ENCODE measurements at regions not wholly inside any gene's neighbourhood (a gene's known extent, or its start where the extent isn't known, plus 50 kb on each side); places are given as distances from the start of the nearest gene placed in this dataset.
"Not testable (repeated sequence)": the region's sequence is repeated elsewhere in the genome, so short reads cannot be mapped to it uniquely, and the experiment has no call there.

DNA sequence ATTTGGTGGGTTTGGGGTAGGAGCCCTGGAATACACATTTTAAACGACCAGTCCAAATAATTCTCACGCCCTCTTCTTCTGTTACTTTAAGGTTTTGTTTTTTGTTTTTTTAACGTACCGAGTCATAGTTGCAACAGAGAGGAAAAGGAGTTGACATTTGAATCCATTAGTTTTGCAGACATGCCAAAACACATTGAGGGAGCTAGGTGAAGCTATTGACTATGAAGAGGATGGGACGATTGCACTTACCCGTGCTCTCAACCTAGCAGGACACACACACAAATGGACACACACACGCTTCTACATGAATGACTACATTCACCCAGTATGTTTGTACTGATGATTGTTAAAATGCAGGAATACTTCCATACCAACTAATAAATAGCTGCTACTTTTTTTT lies 54.3 kb upstream of the CIT start:
- intact Hi-C loops (cut with DNase I): no loop called here
- FAIRE-seq: no peak
- Histone ChIP-seq H3K9me3 (ENCODE audit: control insufficient read depth in 2 of 3, insufficient read depth in 1 of 3, low read length in 3 of 3) (no peaks in the 10 kb centered on the region), H3K4me1 (ENCODE audit: control insufficient read depth in 2 of 3, insufficient read depth in 2 of 3, low read depth in 1 of 3, low read length in 3 of 3) (no peaks in the 10 kb centered on the region), H3K27ac (ENCODE audit: low read depth in 2 of 2, low read length in 2 of 2) (no peak overlapping the region), H3K4me3 (ENCODE audit: low read length in 3 of 3) (no peak overlapping the region), H3K36me3 (ENCODE audit: control insufficient read depth in 2 of 3, insufficient read depth in 3 of 3, low read length in 3 of 3) (no peaks in the 10 kb centered on the region), H3K27me3 (ENCODE audit: control insufficient read depth, insufficient read depth, low read length) (no peaks in the 10 kb centered on the region), H3K9ac (ENCODE audit: low read length in 3 of 3) (no peak overlapping the region)
- TF ChIP-seq CTCF (IDR thresholded peaks at IDR 0.05; ENCODE audit: borderline replicate concordance, extremely low read depth, insufficient read depth): no peak
- DNase-seq: no peak

DNA sequence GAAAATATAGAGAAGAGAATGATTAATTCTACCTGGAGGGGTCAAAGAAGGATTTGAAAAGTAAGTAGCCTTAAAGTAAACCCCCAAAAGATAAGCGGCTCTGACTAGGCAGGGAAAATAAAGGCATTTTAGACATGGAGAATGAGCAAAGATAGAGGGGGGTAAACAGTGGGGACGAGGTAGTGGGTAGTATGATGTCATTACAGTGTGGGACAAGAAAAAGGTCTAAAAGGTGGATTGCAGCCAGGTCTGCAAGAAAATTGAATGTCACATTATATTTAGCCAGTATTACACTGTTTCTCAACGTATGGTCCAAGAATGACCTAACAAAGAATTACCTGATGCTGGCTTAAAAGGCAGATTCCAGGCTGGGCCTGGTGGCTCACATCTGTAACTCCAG lies 55.8 kb upstream of the CIT start:
- H3K27ac ChIP-seq (ENCODE audit: low read depth in 2 of 2, low read length in 2 of 2): no peak overlapping the region
- H3K9me3 ChIP-seq (ENCODE audit: control insufficient read depth in 2 of 3, insufficient read depth in 1 of 3, low read length in 3 of 3): no peaks in the 10 kb centered on the region
- H3K27me3 ChIP-seq (ENCODE audit: control insufficient read depth, insufficient read depth, low read length): no peaks in the 10 kb centered on the region
- DNase-seq (no peak), FAIRE-seq (no peak)
- TF ChIP-seq CTCF (IDR thresholded peaks at IDR 0.05; ENCODE audit: borderline replicate concordance, extremely low read depth, insufficient read depth): no peak
- no peaks in the 10 kb centered on the region for H3K4me1 ChIP-seq (ENCODE audit: control insufficient read depth in 2 of 3, insufficient read depth in 2 of 3, low read depth in 1 of 3, low read length in 3 of 3)
- intact Hi-C loops (cut with DNase I): no loop called here
- H3K4me3 ChIP-seq (ENCODE audit: low read length in 3 of 3): no peak overlapping the region
- no peaks in the 10 kb centered on the region for H3K36me3 ChIP-seq (ENCODE audit: control insufficient read depth in 2 of 3, insufficient read depth in 3 of 3, low read length in 3 of 3)
- no peak overlapping the region for H3K9ac ChIP-seq (ENCODE audit: low read length in 3 of 3)

- DNase-seq; H3K4me3 ChIP-seq (ENCODE audit: low read length in 3 of 3); H3K27ac ChIP-seq (ENCODE audit: low read depth in 2 of 2, low read length in 2 of 2); H3K9me3 ChIP-seq (ENCODE audit: control insufficient read depth in 2 of 3, insufficient read depth in 1 of 3, low read length in 3 of 3); H3K9ac ChIP-seq (ENCODE audit: low read length in 3 of 3); intact Hi-C loops (cut with DNase I); FAIRE-seq; H3K36me3 ChIP-seq (ENCODE audit: control insufficient read depth in 2 of 3, insufficient read depth in 3 of 3, low read length in 3 of 3); H3K4me1 ChIP-seq (ENCODE audit: control insufficient read depth in 2 of 3, insufficient read depth in 2 of 3, low read depth in 1 of 3, low read length in 3 of 3); H3K27me3 ChIP-seq (ENCODE audit: control insufficient read depth, insufficient read depth, low read length): not testable (repeated sequence)
These were observed 54.3 kb upstream of the BICDL1 start for GRCh38 chr12:119934780-119935179.

DNA sequence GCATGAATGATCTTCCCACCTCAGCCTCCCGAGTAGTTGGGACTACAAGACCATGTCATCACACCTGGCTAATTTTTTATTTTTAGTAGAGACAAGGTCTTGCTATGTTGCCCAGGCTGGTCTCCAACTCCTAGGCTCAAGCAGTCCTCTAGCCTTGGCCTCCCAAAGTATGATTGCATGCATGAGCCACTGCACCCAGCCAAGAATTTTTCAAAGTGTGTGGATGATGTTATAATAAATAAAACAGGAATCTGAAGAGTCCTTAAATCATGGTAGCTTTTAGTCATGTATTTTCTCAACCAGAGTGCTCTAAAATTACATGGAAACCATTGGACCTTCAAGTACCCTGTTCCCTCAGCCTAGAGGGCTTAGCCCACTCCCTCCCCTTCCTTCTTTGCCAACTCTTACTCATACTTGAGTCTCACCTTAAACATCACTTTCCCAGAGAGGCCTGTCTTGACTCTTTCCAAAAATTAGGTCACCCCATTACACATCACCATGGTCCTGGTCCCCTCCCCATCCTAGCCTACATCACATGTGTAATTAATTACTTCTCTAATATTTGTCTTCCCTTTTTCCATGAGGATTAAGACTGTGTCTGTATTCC lies 52.2 kb upstream of the BICDL1 start:
- no peaks in the 10 kb centered on the region for H3K4me1 ChIP-seq (ENCODE audit: control insufficient read depth in 2 of 3, insufficient read depth in 2 of 3, low read depth in 1 of 3, low read length in 3 of 3)
- no peak for TF ChIP-seq CTCF (IDR thresholded peaks at IDR 0.05; ENCODE audit: borderline replicate concordance, extremely low read depth, insufficient read depth)
- FAIRE-seq: no peak
- intact Hi-C loops (cut with DNase I): no loop called here
- no peak overlapping the region for H3K27ac ChIP-seq (ENCODE audit: low read depth in 2 of 2, low read length in 2 of 2)
- no peak overlapping the region for H3K4me3 ChIP-seq (ENCODE audit: low read length in 3 of 3)
- no peak overlapping the region for H3K9ac ChIP-seq (ENCODE audit: low read length in 3 of 3)
- H3K27me3 ChIP-seq (ENCODE audit: control insufficient read depth, insufficient read depth, low read length): no peaks in the 10 kb centered on the region
- no peaks in the 10 kb centered on the region for H3K9me3 ChIP-seq (ENCODE audit: control insufficient read depth in 2 of 3, insufficient read depth in 1 of 3, low read length in 3 of 3)
- no peak for DNase-seq
- H3K36me3 ChIP-seq (ENCODE audit: control insufficient read depth in 2 of 3, insufficient read depth in 3 of 3, low read length in 3 of 3): no peaks in the 10 kb centered on the region

Data from kidney (tissue), 13 donors.